NK-92 (cell line): ENCODE measurements at regions not wholly inside any gene's neighbourhood (a gene's known extent, or its start where the extent isn't known, plus 50 kb on each side); places are given as distances from the start of the nearest gene placed in this dataset.

ENCODE experiments used
- DNase-seq: peaks from one replicate; lab custom pipeline; 2025; ENCODE audit not compliant: unreplicated experiment; lab: John Stamatoyannopoulos, UW

DNA sequence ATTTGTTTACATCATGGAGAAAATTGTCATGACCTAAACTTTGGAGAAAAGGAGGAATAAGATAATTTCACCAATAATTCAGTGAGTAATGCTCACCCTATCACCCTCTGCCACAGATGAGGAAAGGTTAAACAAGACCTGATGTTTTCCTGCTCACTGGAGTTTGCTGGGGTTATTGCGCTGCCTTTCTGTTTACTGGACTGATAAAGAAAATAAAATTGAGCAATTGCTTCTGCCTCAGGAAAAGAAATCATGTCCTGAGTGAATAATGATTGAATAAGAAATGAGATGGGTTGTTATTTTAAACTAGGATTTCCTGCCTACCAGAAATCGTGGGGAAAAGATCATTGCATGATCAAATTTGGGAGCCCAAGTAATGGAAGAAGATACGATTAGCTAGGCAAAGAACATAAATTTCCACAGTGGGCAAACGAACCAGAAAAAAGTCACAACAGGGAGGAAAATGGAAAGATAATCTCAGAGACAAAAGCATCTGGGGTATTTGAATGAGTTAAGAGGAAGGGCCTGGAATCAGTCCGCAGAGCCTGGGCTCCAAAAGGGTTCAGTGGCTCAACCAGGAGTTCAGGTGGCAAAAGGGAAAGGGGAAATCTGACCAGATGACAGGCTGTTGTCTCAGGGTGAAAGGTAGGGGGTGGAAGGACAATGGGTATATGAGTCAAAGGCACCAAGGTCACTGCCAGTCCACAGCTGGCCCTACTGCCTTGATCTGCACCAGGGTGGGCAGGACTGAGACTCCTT is 146.8 kb downstream of the FAM43A start:
- DNase-seq, result no peak

DNA sequence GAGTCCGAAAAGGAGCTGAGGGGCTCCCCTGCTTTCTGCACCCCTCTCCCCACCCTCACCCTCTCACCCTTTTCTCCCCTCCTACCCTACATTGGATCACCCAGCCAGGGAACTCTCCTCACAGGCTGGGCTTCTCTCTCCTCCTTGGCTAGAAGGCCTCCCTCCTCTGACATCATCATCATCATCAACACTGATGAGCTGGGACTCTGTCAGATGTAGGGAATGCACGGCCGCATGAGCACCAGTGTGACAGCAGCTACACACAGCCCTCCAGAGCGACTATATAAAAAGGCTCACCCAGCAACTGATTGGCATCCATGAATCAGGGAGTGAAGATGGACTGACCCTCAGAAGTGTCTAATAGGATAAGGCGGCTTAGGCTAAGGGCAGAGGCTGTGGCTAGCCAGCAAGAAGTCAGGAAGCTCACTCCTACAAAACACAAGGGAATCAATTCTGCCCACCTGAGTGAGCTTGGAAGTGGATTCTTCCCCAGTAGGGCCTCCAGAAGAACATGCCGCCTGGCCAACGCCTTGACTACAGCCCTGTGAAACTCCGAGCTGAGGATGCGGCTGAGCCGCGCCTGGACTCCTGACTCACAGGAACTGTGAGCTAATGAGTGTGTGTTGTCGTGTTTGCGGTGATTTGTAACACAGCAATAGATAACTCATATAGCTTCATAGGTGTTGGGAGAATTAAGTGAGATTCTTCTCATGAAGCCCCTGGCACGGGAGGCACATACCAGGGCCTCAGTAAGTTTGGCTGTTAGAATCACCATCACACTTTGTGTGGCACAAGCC is 147.6 kb downstream of the FAM43A start:
- no peak for DNase-seq

DNA sequence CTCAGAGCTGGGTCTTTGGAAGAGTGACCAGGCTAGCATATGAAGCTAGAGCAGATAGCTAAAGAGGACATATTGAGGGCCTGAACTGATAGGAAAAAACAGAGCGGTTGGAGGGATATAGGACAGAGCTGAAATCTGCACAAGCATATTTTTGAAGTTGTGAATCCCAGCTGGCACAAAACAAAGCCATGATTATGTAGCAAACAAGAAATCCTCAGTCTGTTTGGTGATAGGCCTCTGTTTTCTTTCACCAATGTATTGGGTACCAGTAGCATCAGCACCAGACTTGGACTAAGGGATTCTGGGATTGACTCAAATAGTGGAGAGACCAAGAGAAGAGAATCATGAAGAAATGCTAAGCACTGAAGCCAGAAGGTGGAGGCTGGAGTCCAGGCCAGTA is 151.0 kb downstream of the FAM43A start:
- DNase-seq, result no peak

DNA sequence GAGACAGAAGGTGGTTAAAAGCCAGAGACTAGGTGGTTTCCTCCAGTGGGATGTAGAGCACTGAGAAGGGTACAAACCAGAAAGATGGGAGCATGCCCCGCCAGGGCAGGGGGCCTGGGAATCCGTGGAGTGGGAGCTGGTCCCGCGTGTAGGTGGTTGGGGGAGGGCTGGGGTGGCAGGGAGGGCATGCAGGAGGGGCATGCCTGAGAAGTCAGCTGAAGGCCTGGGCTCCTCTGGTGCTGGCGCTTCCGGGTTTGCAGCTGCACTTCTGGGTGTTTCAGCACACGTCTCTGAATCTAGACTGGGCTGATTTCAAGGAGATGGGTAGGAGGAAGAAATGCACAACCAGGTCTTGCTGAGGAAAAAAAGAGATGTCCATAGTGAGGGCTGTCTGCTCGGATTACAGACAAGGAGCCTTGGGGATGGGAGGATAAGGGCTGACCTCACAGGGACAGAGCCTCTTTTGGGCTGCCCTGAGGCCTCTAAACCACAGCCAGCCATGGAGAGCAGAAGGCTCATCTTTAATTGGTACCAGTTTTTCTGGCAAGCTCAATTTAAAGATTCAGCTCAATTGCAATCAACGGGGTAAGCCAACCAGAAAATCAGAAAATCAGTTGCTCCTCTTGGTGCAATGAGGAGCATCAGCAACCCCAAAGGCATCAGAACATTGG is 151.9 kb downstream of the FAM43A start:
- DNase-seq, result no peak

DNA sequence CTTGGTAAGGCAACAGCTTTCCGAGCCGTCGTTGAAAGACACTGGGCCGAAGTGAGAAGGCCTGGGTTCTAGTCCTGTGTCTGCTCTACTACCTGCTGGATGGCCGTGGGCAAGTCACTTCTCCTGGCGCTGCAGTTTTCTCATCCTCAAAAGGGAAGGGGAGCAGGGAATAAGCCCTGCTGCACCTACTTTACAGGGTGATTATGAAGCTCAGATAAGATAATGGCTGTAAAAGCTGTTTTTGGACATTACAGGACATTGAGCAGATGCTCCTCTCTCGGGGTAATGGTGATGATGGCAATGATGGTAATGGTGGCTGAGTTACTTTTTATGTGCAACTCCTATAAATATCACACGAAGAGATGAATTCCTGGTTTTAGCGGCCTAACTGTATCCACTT is 152.6 kb downstream of the FAM43A start:
- no peak for DNase-seq

DNA sequence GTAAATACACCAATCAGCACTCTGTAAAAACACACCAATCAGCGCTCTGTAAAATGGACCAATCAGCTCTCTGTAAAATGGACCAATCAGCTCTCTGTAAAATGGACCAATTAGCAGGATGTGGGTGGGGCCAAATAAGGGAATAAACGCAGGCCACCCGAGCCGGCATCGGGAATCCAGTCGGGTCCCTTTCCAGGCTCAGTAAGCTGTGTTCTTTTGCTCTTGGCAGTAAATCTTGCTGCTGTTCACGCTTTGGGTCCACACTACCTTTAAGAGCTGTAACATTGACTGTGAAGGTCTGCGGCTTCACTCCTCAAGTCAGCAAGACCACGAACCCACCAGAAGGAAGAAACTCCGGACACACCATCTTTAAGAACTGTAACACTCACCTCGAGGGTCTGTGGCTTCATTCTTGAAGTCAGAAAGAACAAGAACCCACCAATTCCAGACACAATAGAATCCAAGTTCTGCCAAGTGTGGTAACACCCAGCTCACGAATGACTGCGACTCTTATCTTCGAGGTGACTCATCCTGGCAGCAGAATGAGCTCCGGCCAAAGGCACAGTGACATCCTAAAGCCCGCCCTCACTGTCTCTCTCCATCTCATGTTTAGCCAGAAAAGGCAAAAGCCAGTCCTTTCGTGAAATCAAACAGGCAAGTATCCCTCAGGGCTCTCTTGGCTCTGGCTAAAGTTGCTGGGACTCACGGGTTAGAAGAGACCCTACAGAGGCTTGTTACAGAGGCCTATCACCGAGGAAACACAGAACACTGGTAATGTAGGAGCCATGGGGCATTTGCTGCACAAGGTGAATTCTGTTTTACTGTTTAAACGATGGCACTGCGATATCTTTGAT is 155.2 kb downstream of the FAM43A start:
- no peak for DNase-seq

DNA sequence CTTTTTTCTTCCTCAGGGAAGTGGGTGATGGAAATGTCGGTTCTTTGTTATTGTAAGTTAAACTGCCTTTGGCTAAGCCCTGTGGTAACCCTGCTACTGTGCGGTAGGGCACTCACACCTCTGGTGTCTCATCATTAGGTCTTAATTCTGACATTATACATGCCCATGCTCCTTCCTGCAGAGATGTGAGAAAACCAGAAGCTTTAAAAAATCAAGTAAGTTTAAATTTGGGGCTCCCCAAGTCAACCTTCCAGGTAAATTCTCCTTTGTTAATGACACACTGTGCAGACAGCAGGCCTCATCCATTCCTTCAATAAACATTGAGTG is 155.8 kb downstream of the FAM43A start:
- no peak for DNase-seq

DNA sequence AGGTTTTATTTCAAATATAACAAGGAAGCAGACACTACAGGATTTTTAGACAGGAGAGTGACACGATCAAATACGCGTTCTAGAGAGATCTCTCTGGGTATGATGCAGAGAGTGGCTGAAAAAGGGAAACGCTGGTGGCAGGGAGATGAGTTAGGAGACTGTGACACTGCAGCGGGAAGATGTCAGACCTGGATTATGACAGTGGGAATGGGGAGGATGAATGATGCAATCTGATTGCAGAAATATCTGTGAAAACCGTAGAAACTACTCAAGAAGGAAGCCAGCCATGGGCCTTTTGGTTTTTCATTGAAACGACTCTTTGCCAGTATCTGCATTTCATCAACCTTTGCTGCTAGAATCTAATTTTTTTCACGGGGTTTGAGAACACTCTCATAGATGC is 157.9 kb downstream of the FAM43A start:
- no peak for DNase-seq

DNA sequence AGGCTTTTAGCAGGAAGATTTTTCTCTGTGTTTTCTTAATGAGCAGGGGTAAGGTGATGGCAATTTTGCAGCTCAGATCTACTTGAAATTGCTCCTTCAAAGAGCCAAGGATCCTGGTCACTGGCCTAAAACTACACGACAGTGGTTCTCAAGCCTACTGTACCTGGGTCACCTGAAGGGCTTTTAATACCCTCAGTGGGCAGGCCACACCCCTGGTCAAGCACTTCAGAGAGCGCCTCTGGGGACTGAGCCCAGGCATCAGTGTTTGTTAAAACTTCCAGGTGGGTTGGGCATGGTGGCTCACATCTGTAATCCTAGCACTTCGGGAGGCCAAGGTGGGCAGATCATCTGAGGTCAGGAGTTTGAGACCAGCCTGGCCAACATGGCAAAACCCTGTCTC is 158.4 kb downstream of the FAM43A start:
- no peak for DNase-seq

DNA sequence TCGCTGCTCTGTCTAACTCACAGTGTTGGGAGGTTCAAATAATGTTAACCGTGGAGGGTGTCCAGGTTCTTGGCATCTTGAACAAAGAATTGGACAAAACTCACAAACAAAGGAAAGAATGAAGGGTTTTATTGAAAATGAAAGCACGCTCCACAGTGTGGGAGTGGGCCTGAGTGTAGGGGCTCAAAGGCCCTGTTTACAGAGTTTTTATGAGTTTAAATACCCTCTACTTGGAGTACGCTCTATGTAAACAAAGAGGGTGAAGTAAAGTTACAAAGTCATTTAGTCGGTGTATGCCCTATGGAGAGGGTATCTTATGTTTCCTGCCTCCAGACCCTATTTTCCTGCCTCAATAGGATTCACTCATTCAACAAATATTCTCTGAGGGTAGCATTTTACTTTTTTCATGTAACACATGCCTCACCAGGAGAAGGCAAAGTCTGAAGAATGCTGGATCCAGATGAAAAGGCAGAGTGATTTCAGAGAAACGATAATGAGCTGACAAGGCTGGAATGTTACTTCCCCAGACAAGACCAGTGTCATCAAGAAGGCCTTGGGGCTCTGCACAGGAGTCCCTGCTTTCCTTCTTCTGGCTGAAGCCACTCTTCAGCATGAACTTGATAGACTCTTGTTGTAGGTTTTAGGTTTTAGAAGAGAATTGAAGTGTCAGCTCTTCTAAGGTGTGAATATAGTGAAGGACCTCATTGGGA is 163.6 kb downstream of the FAM43A start:
- no peak for DNase-seq

DNA sequence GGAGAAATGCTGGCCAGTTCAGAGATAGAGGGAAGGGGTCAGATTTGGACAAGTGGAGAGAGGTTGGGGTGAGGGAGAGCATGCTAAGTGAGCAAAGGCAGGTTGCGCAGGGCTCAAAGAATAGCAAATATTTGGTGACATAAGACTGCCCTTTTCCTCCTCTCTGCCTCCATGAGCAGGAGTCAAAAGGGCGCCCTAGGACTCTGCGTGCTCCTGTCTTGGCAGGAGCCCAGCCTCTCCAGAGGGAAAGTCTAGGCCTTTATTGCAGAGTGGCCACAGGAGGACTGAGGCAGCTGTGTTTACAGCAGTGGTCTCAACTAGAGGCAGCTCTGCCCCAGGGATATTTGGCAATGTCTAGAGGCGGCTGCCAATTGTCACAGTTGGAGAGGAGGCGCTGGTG is 165.6 kb downstream of the FAM43A start:
- no peak for DNase-seq

DNA sequence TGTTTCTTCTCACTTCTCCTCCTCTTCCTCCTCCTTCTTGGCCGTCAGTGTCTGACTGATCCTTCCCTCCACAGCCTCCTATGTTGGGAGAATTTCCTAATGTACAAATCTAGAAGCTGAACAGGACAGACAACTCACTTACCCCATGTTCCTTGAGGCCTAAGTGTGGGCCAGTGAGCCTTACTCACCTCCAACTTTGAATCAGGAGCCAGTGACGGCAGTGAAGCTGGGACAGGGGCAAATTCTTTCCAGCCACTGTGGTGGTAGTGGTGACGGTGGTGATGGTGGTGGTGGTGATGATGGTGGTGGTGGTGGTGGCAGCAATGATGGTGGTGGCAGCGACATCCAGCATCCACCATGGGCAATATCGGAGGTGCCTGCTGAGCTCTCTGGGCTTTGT is 166.3 kb downstream of the FAM43A start:
- no peak for DNase-seq

DNA sequence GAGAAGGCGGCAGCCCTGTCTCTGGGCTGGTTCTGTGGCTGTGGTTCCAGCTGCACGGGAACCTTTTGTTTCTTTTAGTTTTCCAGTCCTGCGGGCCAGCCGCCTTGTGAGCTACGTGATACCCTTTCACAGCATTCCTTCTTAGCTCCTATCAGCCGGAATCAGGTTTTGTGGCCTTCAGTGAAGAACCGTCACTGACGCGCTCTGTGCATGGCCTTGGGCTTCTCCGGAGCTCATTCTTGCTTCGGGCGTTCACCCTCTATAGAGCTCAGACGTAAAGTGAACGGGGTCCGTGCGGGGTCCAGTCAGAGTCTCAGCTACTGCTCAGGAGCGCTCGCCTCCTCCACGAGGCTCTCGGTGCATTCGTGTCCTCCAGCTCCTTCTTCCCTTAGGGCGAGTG is 166.7 kb downstream of the FAM43A start:
- no peak for DNase-seq

DNA sequence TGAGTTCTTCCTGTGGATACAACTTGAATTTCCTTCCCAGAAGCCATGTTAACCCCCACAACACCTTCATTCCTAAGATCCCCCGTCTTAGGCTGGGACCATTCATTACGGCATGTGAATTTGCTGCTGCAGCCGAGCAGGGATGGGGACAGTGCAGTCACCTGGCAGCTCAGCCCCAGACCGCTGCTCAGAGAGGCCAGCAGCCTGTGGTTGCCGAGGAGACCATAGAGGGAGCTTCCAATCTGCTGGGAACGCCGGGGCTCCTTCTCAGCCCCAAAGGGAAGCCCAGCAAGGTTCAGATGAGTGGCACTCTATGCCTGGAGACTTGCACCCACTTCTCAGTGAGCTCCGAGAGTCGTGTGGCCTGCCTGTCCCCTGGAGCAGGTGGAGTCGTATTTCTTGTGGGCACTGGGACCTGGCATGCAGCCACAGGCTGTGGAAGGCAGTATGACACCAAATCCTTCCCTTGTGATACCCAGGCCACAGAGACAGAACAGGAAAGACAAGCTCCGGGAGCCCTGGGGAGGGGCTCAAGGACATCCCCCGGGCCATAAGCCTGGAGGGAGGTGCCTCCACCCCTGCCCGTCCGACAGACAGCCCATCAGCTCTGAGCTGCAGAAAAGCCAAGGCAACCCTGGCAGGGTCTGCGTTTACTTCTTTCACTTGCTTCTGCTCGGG is 167.3 kb downstream of the FAM43A start:
- no peak for DNase-seq

DNA sequence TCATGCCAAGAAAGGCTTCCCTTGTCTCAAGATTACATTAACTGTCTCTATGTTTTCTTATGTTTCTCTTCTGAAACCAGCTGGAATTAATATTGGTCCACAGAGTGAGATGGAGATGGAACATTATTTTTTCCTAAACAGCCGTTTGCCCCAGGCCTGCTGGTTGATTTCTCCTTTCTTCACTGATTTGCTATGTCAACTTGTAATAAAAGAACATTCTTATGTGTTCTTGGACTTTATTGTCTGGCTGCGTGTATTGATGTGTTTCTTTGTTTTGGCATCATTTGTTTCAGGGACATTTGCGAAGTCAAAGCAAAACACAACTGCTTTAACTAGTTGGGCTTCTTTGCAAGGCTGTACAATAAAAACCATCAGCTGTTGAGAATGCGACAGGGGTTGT is 168.5 kb downstream of the FAM43A start:
- no peak for DNase-seq

DNA sequence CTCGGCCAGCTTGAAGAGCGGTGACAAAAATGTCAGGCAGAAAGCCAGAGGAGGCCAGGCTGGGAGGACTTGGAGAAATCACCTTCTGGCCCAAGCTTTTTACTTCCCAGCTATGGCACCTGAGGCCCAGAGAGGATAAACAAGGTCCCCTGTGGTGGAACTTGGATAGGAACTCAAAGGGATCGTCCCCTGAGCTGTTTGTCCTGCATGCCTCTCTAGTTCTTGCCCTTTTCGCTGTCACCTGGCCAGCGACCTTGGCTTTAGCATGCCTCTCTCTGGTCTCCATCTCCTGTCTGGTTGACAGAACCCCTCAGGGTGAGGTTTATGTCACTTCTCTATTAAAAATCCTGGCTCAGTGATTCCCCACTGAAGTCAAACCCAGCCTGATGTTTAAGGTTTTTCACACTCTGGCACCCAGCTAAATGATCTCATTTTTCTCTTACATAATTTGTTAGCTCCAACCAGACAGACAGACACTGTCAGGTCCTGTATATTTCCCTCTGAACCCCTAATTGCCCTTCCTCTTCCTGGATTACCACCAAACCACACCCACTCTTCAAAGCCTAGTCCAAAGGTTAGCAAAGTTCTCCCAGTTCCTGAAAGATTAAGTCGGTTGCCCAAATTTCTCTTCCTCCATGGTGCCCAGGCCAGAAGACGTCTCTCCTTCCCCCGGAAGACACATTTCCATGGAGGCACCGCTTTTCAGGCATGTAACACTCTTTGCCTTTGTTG is 169.1 kb downstream of the FAM43A start:
- no peak for DNase-seq

DNA sequence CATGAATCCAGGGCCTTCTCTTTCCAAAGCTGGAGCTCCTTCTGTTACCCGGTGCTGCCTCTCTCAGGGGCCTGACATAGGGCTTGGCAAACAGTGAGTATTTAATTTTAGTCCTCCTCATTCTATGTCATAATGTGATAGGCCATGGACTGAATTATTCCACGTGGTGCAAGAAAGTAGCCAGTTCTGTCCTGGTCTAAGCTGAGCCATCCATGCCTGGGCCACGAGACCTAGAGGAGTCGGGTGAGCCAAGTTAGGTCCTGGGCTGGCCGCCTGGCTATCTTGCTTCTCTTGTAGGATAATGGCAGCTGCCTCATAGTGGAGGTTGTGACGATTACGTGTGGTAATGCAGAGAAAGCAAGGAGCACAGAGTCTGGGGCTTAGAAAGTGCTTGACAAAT is 170.6 kb downstream of the FAM43A start:
- DNase-seq, result no peak

DNA sequence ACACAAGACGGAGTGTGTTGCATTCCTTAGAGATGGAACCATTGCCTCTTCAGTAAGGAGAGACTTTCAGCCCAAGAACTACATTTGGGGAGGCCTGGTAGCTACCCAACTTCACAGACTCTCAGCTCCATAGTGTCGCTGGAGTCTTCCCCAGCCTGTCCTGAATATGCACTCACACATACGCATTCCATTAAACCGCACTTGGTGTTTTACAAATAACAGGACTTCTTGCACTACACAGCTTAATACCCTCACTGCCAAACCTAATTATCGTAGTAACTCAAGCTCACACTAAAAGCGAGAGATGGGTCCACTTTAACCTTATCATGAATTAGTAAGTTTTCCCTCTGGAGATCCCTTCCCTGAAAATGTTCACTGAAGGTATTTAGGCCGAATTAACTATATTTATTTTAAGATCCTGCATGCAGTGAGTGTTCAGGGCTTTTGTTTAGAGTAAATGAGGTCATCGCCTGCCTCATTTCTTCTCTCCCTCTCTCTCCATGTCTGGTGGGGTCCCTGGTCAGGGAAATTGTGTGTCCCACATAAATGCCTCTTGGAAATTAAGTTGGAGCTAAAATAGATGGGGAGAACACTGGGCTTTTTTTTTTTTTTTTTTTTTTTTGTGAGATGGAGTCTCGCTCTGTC is 171.9 kb downstream of the FAM43A start:
- DNase-seq, result no peak

DNA sequence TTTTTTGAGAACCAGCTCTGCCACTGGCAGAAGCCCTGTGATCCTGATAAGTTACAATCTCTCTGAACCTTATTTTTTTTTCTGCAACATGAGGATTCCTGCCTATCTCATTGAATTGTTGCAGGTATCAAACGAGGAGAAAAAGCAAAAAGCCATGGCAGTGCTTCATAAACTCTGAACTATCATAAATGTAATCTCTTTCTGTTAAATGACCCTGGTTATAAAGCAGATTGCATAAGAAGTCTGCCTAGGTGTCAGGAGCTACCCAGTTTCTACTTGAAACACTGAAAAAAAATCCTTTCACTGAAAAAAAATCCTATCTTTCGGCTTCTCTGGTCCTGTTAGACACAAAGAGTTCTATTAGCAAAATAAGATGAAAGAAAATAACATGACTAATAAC is 172.7 kb downstream of the FAM43A start:
- DNase-seq, result no peak
